SK-N-SH (cell line): ENCODE measurements at regions not wholly inside any gene's neighbourhood (a gene's known extent, or its start where the extent isn't known, plus 50 kb on each side); places are given as distances from the start of the nearest gene placed in this dataset.

Experiments used
- CHD2 ChIP-seq: fragments of 150-350 bp; IDR thresholded peaks from 2 replicates; pipeline ENCODE4 v1.6.1; 2018; ENCODE audit warnings: low read length; ENCODE audit not compliant: partially characterized antibody
- POLR2AphosphoS5 ChIP-seq: IDR thresholded peaks from 2 replicates; pipeline ENCODE4 v1.6.1; 2012; ENCODE audit warnings: low read depth, low read length
- REST ChIP-seq: IDR thresholded peaks from 2 replicates; pipeline ENCODE4 v1.6.1; 2012; ENCODE audit warnings: mild to moderate bottlenecking, low read depth, low read length, moderate library complexity

GRCh38 chrX:141467442-141467841, 117.1 kb downstream of the SPANXA1 start:
- TF ChIP-seq POLR2AphosphoS5, result no peak
- TF ChIP-seq REST, result no peak
- no peak for TF ChIP-seq CHD2
